A549 (cell line): ENCODE measurements at regions not wholly inside any gene's neighbourhood (a gene's known extent, or its start where the extent isn't known, plus 50 kb on each side); places are given as distances from the start of the nearest gene placed in this dataset.

Experiments
- ATAC-seq, 2 experiments: fragments of 200-7000 bp in 1 of 2; fragments of >200 bp in 1 of 2; cut with Nextera tagmentation in 1 of 2; cut with Tn5 transposase in 1 of 2; 3 replicates each; pipeline versions ENCODE4 v1.8.0 to v1.9.1; 2018 to 2020; ENCODE audit warnings: mild to moderate bottlenecking in 1 of 2, moderate library complexity in 1 of 2
- CTCF ChIA-PET: fragments of 300-600 bp; sonication (Branson Sonifier 250); formaldehyde crosslinking; extraction: SDS; loops from one replicate; lab custom pipeline; 2021; ENCODE audit warnings: antibody characterized with exemption, inconsistent platforms; lab: Yijun Ruan, JAX
- POLR2A ChIA-PET: fragments of 350-600 bp; formaldehyde crosslinking; extraction: SDS; loops from one replicate; lab custom pipeline; 2021; ENCODE audit warnings: antibody characterized with exemption, inconsistent platforms; lab: Yijun Ruan, JAX
- DNase-seq, 2 experiments: peaks; one replicate each; pipeline versions ENCODE4 v3.0.0 to v3.0.0-alpha.2; 2011 to 2016; ENCODE audit warnings: low read depth in 1 of 2, low spot score in 1 of 2
- FAIRE-seq: peaks from 2 replicates; lab custom pipeline; 2011; peaks lifted over from hg19 to GRCh38; lab: Jason Lieb, UNC
- H3K27ac ChIP-seq, 2 experiments: fragments of >200 bp; sonication (Bioruptor Twin); formaldehyde crosslinking; 3 replicates each; pipeline ENCODE4 v1.5.1; 2016 to 2017
- H3K4me1 ChIP-seq: fragments of >200 bp; sonication (Bioruptor Twin); formaldehyde crosslinking; 3 replicates; pipeline ENCODE4 v1.6.1; 2016
- H3K4me2 ChIP-seq: fragments of >200 bp; sonication (Bioruptor Twin); formaldehyde crosslinking; 3 replicates; pipeline ENCODE4 v1.6.1; 2016
- H3K4me3 ChIP-seq: fragments of >200 bp; sonication (Bioruptor Twin); formaldehyde crosslinking; 3 replicates; pipeline ENCODE4 v1.5.1; 2016
- H3K9me3 ChIP-seq: fragments of >200 bp; sonication (Bioruptor Twin); formaldehyde crosslinking; 3 replicates; pipeline ENCODE4 v1.6.1; 2016
- ATOH8 ChIP-seq: fragments of 250-450 bp; sonication (Bioruptor Pico); IDR thresholded peaks from 2 replicates; pipeline ENCODE4 v1.5.0; 2020; ENCODE audit warnings: low read depth, mild to moderate bottlenecking, moderate library complexity
- CBX2 ChIP-seq: fragments of 200-600 bp; sonication (generic); IDR thresholded peaks from 2 replicates; pipeline ENCODE4 v1.6.1; 2016; ENCODE audit warnings: low read depth, mild to moderate bottlenecking, borderline replicate concordance
- CBX8 ChIP-seq: fragments of 200-600 bp; sonication (generic); IDR thresholded peaks from 2 replicates; pipeline ENCODE4 v1.6.1; 2016
- CEBPB ChIP-seq, 2 experiments: fragments of >200 bp in 1 of 2; sonication (Bioruptor Twin) in 1 of 2; formaldehyde crosslinking in 1 of 2; IDR thresholded peaks; 2 replicates each; pipeline ENCODE4 v1.6.1; 2012 to 2016
- E2F6 ChIP-seq: IDR thresholded peaks from 2 replicates; pipeline ENCODE4 v1.6.1; 2012; ENCODE audit warnings: low read depth, borderline replicate concordance
- EHMT2 ChIP-seq: fragments of 200-600 bp; sonication (generic); IDR thresholded peaks from 2 replicates; pipeline ENCODE4 v1.6.1; 2016; ENCODE audit warnings: antibody characterized with exemption, low read depth, mild to moderate bottlenecking, moderate library complexity
- FOSL2 ChIP-seq, 2 experiments: fragments of 450-650 bp in 1 of 2; fragments of >200 bp in 1 of 2; sonication (Bioruptor Twin) in 1 of 2; formaldehyde crosslinking; IDR thresholded peaks; 2 replicates each; pipeline versions ENCODE4 v1.5.0 to v1.6.1; 2016 to 2020; ENCODE audit warnings: mild to moderate bottlenecking in 1 of 2, moderate library complexity in 1 of 2
- FOXS1 ChIP-seq: fragments of 250-450 bp; sonication (Bioruptor Pico); IDR thresholded peaks from 2 replicates; pipeline ENCODE4 v1.5.0; 2020; ENCODE audit warnings: mild to moderate bottlenecking, moderate library complexity
- HES2 ChIP-seq: fragments of >200 bp; sonication (Bioruptor Twin); formaldehyde crosslinking; IDR thresholded peaks from 2 replicates; pipeline ENCODE4 v1.6.1; 2016
- HOXA7 ChIP-seq: fragments of 250-450 bp; sonication (Bioruptor Pico); IDR thresholded peaks from 2 replicates; pipeline ENCODE4 v1.5.0; 2020; ENCODE audit warnings: mild to moderate bottlenecking, moderate library complexity
- HOXB13 ChIP-seq: fragments of 250-450 bp; sonication (Bioruptor Pico); IDR thresholded peaks from 2 replicates; pipeline ENCODE4 v1.5.0; 2020; ENCODE audit warnings: low read depth, mild to moderate bottlenecking, moderate library complexity
- KDM5A ChIP-seq: fragments of 200-600 bp; sonication (generic); IDR thresholded peaks from 2 replicates; pipeline ENCODE4 v1.6.1; 2016; ENCODE audit warnings: antibody characterized with exemption, mild to moderate bottlenecking
- MAZ ChIP-seq: fragments of 150-350 bp; IDR thresholded peaks from 2 replicates; pipeline ENCODE4 v1.6.1; 2014; ENCODE audit warnings: antibody characterized with exemption, low read depth, low read length, borderline replicate concordance
- NFE2L2 ChIP-seq: fragments of 150-350 bp; conservative IDR thresholded peaks from 2 replicates; pipeline ENCODE4 v1.6.1; 2014; ENCODE audit warnings: low read length
- PHF8 ChIP-seq: fragments of 200-600 bp; sonication (generic); IDR thresholded peaks from 2 replicates; pipeline ENCODE4 v1.6.1; 2016; ENCODE audit warnings: low read depth, mild to moderate bottlenecking, antibody characterized with exemption, moderate library complexity, borderline replicate concordance
- POLR2A ChIP-seq: IDR thresholded peaks from 2 replicates; pipeline ENCODE4 v1.6.1; 2012; ENCODE audit warnings: mild to moderate bottlenecking, low read length
- RARB ChIP-seq: fragments of 250-450 bp; sonication (Bioruptor Pico); IDR thresholded peaks from 2 replicates; pipeline ENCODE4 v1.8.0; 2021; ENCODE audit warnings: mild to moderate bottlenecking, moderate library complexity
- REST ChIP-seq: fragments of 200-600 bp; sonication (generic); IDR thresholded peaks from 2 replicates; pipeline ENCODE4 v1.6.1; 2016; ENCODE audit warnings: antibody characterized with exemption, mild to moderate bottlenecking, moderate library complexity
- ZFP36 ChIP-seq: fragments of 450-650 bp; IDR thresholded peaks from 2 replicates; pipeline ENCODE4 v1.6.1; 2014; ENCODE audit warnings: borderline replicate concordance; ENCODE audit not compliant: partially characterized antibody
- ZSCAN20 ChIP-seq: fragments of 250-450 bp; sonication (Bioruptor Pico); IDR thresholded peaks from 2 replicates; pipeline ENCODE4 v1.8.0; 2022; ENCODE audit warnings: mild to moderate bottlenecking, moderate library complexity
- whole genome bisulfite sequencing: methylation state at CpG from one replicate; pipeline ENCODE4 v1.1.6; 2017; ENCODE audit errors: missing lambda C conversion rate; 5-methylcytosine and 5-hydroxymethylcytosine counted together

GRCh38 chrX:94454606-94455005, 780.6 kb downstream of the FAM133A start:
- CTCF ChIA-PET, result no interaction called here
- Histone ChIP-seq H3K9me3 (no peaks in the 10 kb centered on the region; the same call in 2 of the 3 replicates), H3K4me1 (no peaks in the 10 kb centered on the region), H3K4me2 (no peak overlapping the region), H3K27ac (no peak overlapping the region), H3K4me3 (no peak overlapping the region)
- no peak for FAIRE-seq
- POLR2A ChIA-PET, result no interaction called here
- 5% methylated on average over 1 of the region's 1 CpG for WGBS
- no peak for ATAC-seq
- no peak for TF ChIP-seq E2F6
- TF ChIP-seq NFE2L2, result no peak
- TF ChIP-seq CEBPB (IDR thresholded peaks at IDR 0.05), result no peak
- no peak for TF ChIP-seq REST
- TF ChIP-seq POLR2A, result no peak
- no peak for TF ChIP-seq ZFP36
- TF ChIP-seq ATOH8, result no peak
- no peak for TF ChIP-seq HES2
- TF ChIP-seq FOXS1 (CRISPR knock-in tag), result no peak
- no peak for TF ChIP-seq CBX8
- no peak for TF ChIP-seq HOXB13 (CRISPR knock-in tag)
- TF ChIP-seq ZSCAN20 (CRISPR knock-in tag), result no peak
- TF ChIP-seq HOXA7 (CRISPR knock-in tag), result no peak
- TF ChIP-seq CBX2, result no peak
- TF ChIP-seq KDM5A, result no peak
- TF ChIP-seq EHMT2, result no peak
- no peak for TF ChIP-seq FOSL2 (IDR thresholded peaks at IDR 0.05)
- no peak for TF ChIP-seq FOSL2 (CRISPR knock-in tag; IDR thresholded peaks at IDR 0.05)
- no peak for TF ChIP-seq RARB (CRISPR knock-in tag)
- TF ChIP-seq MAZ, result no peak
- no peak for DNase-seq

GRCh38 chrX:94455782-94456181, 781.8 kb downstream of the FAM133A start:
- Histone ChIP-seq H3K27ac (no peak overlapping the region), H3K4me2 (no peak overlapping the region), H3K9me3 (no peaks in the 10 kb centered on the region), H3K4me3 (no peak overlapping the region), H3K4me1 (no peaks in the 10 kb centered on the region)
- ChIA-PET POLR2A (no interaction called here), CTCF (no interaction called here)
- TF ChIP-seq HOXA7 (CRISPR knock-in tag) (no peak), PHF8 (no peak), REST (no peak), CBX2 (no peak), RARB (CRISPR knock-in tag) (no peak)
- ATAC-seq (no peak), FAIRE-seq (no peak), DNase-seq (no peak)
- 61% methylated on average over 1 of the region's 1 CpG for WGBS
